ENCODE measurements at regions not wholly inside any gene's neighbourhood (a gene's known extent, or its start where the extent isn't known, plus 50 kb on each side); places are given as distances from the start of the nearest gene placed in this dataset.

DNA sequence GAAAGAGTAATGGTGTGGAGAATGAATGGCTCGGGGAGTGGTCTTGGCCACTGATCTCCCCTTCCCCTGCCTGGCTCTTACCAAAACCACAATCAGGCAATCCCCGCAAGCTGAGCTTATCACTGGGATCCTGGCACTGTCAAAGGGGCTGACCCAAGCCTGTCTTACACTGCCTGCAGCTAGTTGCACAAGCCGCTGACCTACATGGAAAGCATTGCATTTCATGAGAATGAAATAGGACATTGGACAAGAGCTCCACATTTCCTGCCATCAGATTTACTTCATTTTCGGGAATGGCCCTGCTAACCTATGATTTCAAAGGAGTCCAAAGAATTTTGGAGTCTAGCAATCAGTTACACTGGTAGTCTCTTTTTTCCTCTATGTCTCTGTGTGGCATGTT lies 146.4 kb downstream of the PCTP start:
- no peak for TF ChIP-seq GATA2 (IDR thresholded peaks at IDR 0.05; ENCODE audit: low read depth, low read length)
- no peak for TF ChIP-seq GATA3 (IDR thresholded peaks at IDR 0.05; ENCODE audit: low read depth, low read length)
